H9 (cell line): ENCODE measurements at regions not wholly inside any gene's neighbourhood (a gene's known extent, or its start where the extent isn't known, plus 50 kb on each side); places are given as distances from the start of the nearest gene placed in this dataset.

Experiments
- DNase-seq: peaks from one replicate; pipeline ENCODE4 v3.0.0-alpha.2; 2017
- H2AFZ ChIP-seq: one replicate; pipeline ENCODE4 v1.6.1; 2013; ENCODE audit warnings: mild to moderate bottlenecking, low read length, control low read depth, moderate library complexity
- H2AK5ac ChIP-seq: 2 replicates; pipeline ENCODE4 v1.6.1; 2013; ENCODE audit warnings: low read length, control low read depth, mixed read lengths; ENCODE audit not compliant: insufficient read length
- H2BK120ac ChIP-seq: one replicate; pipeline ENCODE4 v1.6.1; 2013; ENCODE audit warnings: low read depth, mild to moderate bottlenecking, low read length, control low read depth, inconsistent platforms; ENCODE audit not compliant: poor library complexity, severe bottlenecking
- H2BK12ac ChIP-seq: 2 replicates; pipeline ENCODE4 v1.6.1; 2013; ENCODE audit warnings: low read length, control low read depth, mixed read lengths, low read depth; ENCODE audit not compliant: insufficient read length
- H2BK15ac ChIP-seq: 2 replicates; pipeline ENCODE4 v1.6.1; 2013; ENCODE audit warnings: low read depth, low read length, control low read depth
- H2BK20ac ChIP-seq: one replicate; pipeline ENCODE4 v1.6.1; 2013; ENCODE audit warnings: low read depth, mild to moderate bottlenecking, low read length, control low read depth, inconsistent platforms; ENCODE audit not compliant: poor library complexity, severe bottlenecking
- H2BK5ac ChIP-seq: 2 replicates; pipeline ENCODE4 v1.6.1; 2013; ENCODE audit warnings: low read length, control low read depth, mixed read lengths; ENCODE audit not compliant: insufficient read length
- H3K14ac ChIP-seq: 2 replicates; pipeline ENCODE4 v1.6.1; 2013; ENCODE audit warnings: low read length, control low read depth; ENCODE audit not compliant: insufficient read depth
- H3K18ac ChIP-seq: 2 replicates; pipeline ENCODE4 v1.6.1; 2013; ENCODE audit warnings: low read depth, mild to moderate bottlenecking, mixed read lengths, low read length, control low read depth; ENCODE audit not compliant: insufficient read length
- H3K23ac ChIP-seq: 2 replicates; pipeline ENCODE4 v1.6.1; 2013; ENCODE audit warnings: low read length, control low read depth, mixed read lengths, low read depth; ENCODE audit not compliant: insufficient read length
- H3K23me2 ChIP-seq: 2 replicates; pipeline ENCODE4 v1.6.1; 2013; ENCODE audit warnings: low read depth, mild to moderate bottlenecking, mixed read lengths, low read length, control low read depth; ENCODE audit not compliant: insufficient read length, poor library complexity, severe bottlenecking
- H3K27ac ChIP-seq: 2 replicates; pipeline ENCODE4 v1.5.1; 2013; ENCODE audit warnings: low read length, control low read depth, mixed read lengths, low read depth; ENCODE audit not compliant: insufficient read length
- H3K27me3 ChIP-seq: 2 replicates; pipeline ENCODE4 v1.6.1; 2013; ENCODE audit warnings: low read length, control low read depth, inconsistent platforms; ENCODE audit not compliant: insufficient read depth
- H3K4ac ChIP-seq: 2 replicates; pipeline ENCODE4 v1.6.1; 2013; ENCODE audit warnings: low read depth, mild to moderate bottlenecking, control low read depth, inconsistent platforms, low read length, moderate library complexity
- H3K4me1 ChIP-seq: 2 replicates; pipeline ENCODE4 v1.6.1; 2013; ENCODE audit warnings: low read length, control low read depth, inconsistent platforms; ENCODE audit not compliant: insufficient read depth
- H3K4me2 ChIP-seq: 2 replicates; pipeline ENCODE4 v1.6.1; 2013; ENCODE audit warnings: low read length, control low read depth, mixed read lengths; ENCODE audit not compliant: insufficient read length, insufficient read depth
- H3K56ac ChIP-seq: 2 replicates; pipeline ENCODE4 v1.6.1; 2013; ENCODE audit warnings: low read depth, mild to moderate bottlenecking, mixed read lengths, low read length, control low read depth; ENCODE audit not compliant: insufficient read length
- H3K79me1 ChIP-seq: 2 replicates; pipeline ENCODE4 v1.6.1; 2013; ENCODE audit warnings: low read depth, mild to moderate bottlenecking, moderate library complexity, low read length, control low read depth, inconsistent platforms; ENCODE audit not compliant: insufficient read depth, poor library complexity, severe bottlenecking
- H3K79me2 ChIP-seq: 2 replicates; pipeline ENCODE4 v1.6.1; 2013; ENCODE audit warnings: low read length, control low read depth, inconsistent platforms; ENCODE audit not compliant: insufficient read depth
- H3K9ac ChIP-seq: 2 replicates; pipeline ENCODE4 v1.6.1; 2013; ENCODE audit warnings: low read length, control low read depth, mixed read lengths; ENCODE audit not compliant: insufficient read length; ENCODE audit errors: extremely low read depth
- H3K9me3 ChIP-seq: one replicate; pipeline ENCODE4 v1.6.1; 2013; ENCODE audit warnings: low read depth, low read length, inconsistent platforms; ENCODE audit not compliant: control insufficient read depth
- H3T11ph ChIP-seq: one replicate; pipeline ENCODE4 v1.6.1; 2013; ENCODE audit warnings: mild to moderate bottlenecking, low read length, control low read depth, inconsistent platforms
- H4K20me1 ChIP-seq: one replicate; pipeline ENCODE4 v1.6.1; 2013; ENCODE audit not compliant: control insufficient read depth, insufficient read length, insufficient read depth
- H4K5ac ChIP-seq: 2 replicates; pipeline ENCODE4 v1.6.1; 2013; ENCODE audit warnings: low read depth, mild to moderate bottlenecking, mixed read lengths, low read length, control low read depth; ENCODE audit not compliant: insufficient read length
- H4K8ac ChIP-seq: replicated peaks from 2 replicates; pipeline ENCODE4 v1.6.1; 2013; ENCODE audit warnings: low read length, control low read depth, mixed read lengths, low read depth; ENCODE audit not compliant: insufficient read length
- H4K91ac ChIP-seq: 2 replicates; pipeline ENCODE4 v1.6.1; 2013; ENCODE audit warnings: low read depth, mild to moderate bottlenecking, moderate library complexity, mixed read lengths, low read length, control low read depth; ENCODE audit not compliant: insufficient read length
- H3K27ac Mint-ChIP-seq, 3 experiments: 2 replicates in 2 of 3; 3 replicates in 1 of 3; pipeline ENCODE4 v1.8.0; 2020 to 2021; ENCODE audit warnings: mixed read lengths in 3 of 3, mild to moderate bottlenecking in 1 of 3, moderate library complexity in 1 of 3
- H3K27me3 Mint-ChIP-seq: 2 replicates; pipeline ENCODE4 v1.8.0; 2021; ENCODE audit warnings: low read depth, mild to moderate bottlenecking, moderate library complexity, mixed read lengths
- H3K36me3 Mint-ChIP-seq, 3 experiments: 2 replicates in 2 of 3; 3 replicates in 1 of 3; pipeline ENCODE4 v1.8.0; 2020 to 2021; ENCODE audit warnings: low read depth in 3 of 3, mixed read lengths in 3 of 3; ENCODE audit not compliant: insufficient read depth in 1 of 3
- H3K4me1 Mint-ChIP-seq, 2 experiments: 2 replicates each; pipeline ENCODE4 v1.8.0; 2020; ENCODE audit warnings: mixed read lengths in 2 of 2
- H3K4me3 Mint-ChIP-seq, 2 experiments: 2 replicates in 1 of 2; 3 replicates in 1 of 2; pipeline ENCODE4 v1.8.0; 2020 to 2021; ENCODE audit warnings: mild to moderate bottlenecking in 2 of 2, mixed read lengths in 2 of 2, moderate library complexity in 1 of 2
- H3K9me3 Mint-ChIP-seq, 2 experiments: 2 replicates in 1 of 2; 3 replicates in 1 of 2; pipeline ENCODE4 v1.8.0; 2020; ENCODE audit warnings: mild to moderate bottlenecking in 2 of 2, mixed read lengths in 2 of 2, moderate library complexity in 1 of 2
- CTCF ChIP-seq: fragments of 200-600 bp; sonication (generic); conservative IDR thresholded peaks from 3 replicates; pipeline ENCODE4 v1.8.0; 2021; ENCODE audit warnings: antibody characterized with exemption, mild to moderate bottlenecking
- WGBS: extraction: QIAGEN DNeasy Blood & Tissue Kit; methylation state at CpG from one replicate; pipeline ENCODE4 v1.1.7; 2013; ENCODE audit warnings: missing lambda C conversion rate, low lambda C conversion rate, mixed read lengths; ENCODE audit not compliant: insufficient read length; ENCODE audit errors: extremely low coverage; 5-methylcytosine and 5-hydroxymethylcytosine counted together

- Histone ChIP-seq H3K27me3 (no peaks in the 10 kb centered on the region), H3K9me3 (no peaks in the 10 kb centered on the region), H3K23ac (no peak overlapping the region), H3K79me2 (no peaks in the 10 kb centered on the region), H4K91ac (no peak overlapping the region), H2BK15ac (no peak overlapping the region), H2BK5ac (no peak overlapping the region), H4K8ac (no peak overlapping the region), H3K18ac (no peak overlapping the region), H3K9ac (no peak overlapping the region), H3K56ac (no peak overlapping the region), H3K4ac (no peak overlapping the region), H2AK5ac (no peak overlapping the region), H2BK12ac (no peak overlapping the region), H2AFZ (no peak overlapping the region), H3T11ph (no peak overlapping the region), H2BK20ac (no peak overlapping the region), H3K23me2 (no peaks in the 10 kb centered on the region), H3K4me2 (no peak overlapping the region), H3K14ac (no peak overlapping the region), H4K20me1 (no peaks in the 10 kb centered on the region), H2BK120ac (no peak overlapping the region), H3K27ac (no peak overlapping the region), H4K5ac (no peak overlapping the region), H3K4me1 (no peaks in the 10 kb centered on the region), H3K79me1 (no peaks in the 10 kb centered on the region)
- Mint-ChIP-seq H3K9me3 (peaks cover 2 to 10% of the 10 kb centered on the region in 2 experiments; a peak in 2 of 5 replicates), H3K4me3 (no peak overlapping the region), H3K27ac (peak overlapping the region in 1 of 3 experiments; percentile 55; a peak in 1 of 7 replicates), H3K27me3 (no peaks in the 10 kb centered on the region), H3K4me1 (no peaks in the 10 kb centered on the region; a peak in 1 of 4 replicates), H3K36me3 (peaks cover 0 to 4% (median 0%) of the 10 kb centered on the region in 3 experiments; a peak in 1 of 7 replicates)
- no peak for DNase-seq
- TF ChIP-seq CTCF: no peak
- WGBS: no CpG with 5 or more reads among the region's 2 CpGs
Measured at GRCh38 chr21:27646056-27646455, 679.2 kb upstream of the ADAMTS5 start.
